Neural progenitor cell (in vitro differentiated cells): ENCODE measurements at regions not wholly inside any gene's neighbourhood (a gene's known extent, or its start where the extent isn't known, plus 50 kb on each side); places are given as distances from the start of the nearest gene placed in this dataset.

Experiments
- DNase-seq: peaks from one replicate; pipeline ENCODE4 v3.0.0-alpha.2; 2016; ENCODE audit warnings: low spot score
- H2AFZ ChIP-seq: fragments of 200-600 bp; sonication (generic); replicated peaks from 2 replicates; pipeline ENCODE4 v1.6.1; 2016; ENCODE audit warnings: antibody characterized with exemption
- H3F3A ChIP-seq: fragments of 200-600 bp; sonication (generic); 2 replicates; pipeline ENCODE4 v1.6.1; 2016; ENCODE audit warnings: antibody characterized with exemption, low read depth
- H3K27ac ChIP-seq: fragments of 200-600 bp; sonication (generic); 2 replicates; pipeline ENCODE4 v1.5.1; 2016; ENCODE audit warnings: mild to moderate bottlenecking
- H3K27me3 ChIP-seq: fragments of 200-600 bp; sonication (generic); 2 replicates; pipeline ENCODE4 v1.6.1; 2016; ENCODE audit warnings: mild to moderate bottlenecking, moderate library complexity
- H3K36me3 ChIP-seq: fragments of 200-600 bp; sonication (generic); 2 replicates; pipeline ENCODE4 v1.5.1; 2016
- H3K4me1 ChIP-seq: fragments of 200-600 bp; sonication (generic); 2 replicates; pipeline ENCODE4 v1.6.1; 2016; ENCODE audit warnings: mixed run types
- H3K4me2 ChIP-seq: fragments of 200-600 bp; sonication (generic); 2 replicates; pipeline ENCODE4 v1.6.1; 2016
- H3K4me3 ChIP-seq: fragments of 200-600 bp; sonication (generic); 2 replicates; pipeline ENCODE4 v1.5.1; 2016
- H3K79me2 ChIP-seq: fragments of 200-600 bp; sonication (generic); 2 replicates; pipeline ENCODE4 v1.6.1; 2016; ENCODE audit warnings: low read depth
- H3K9ac ChIP-seq: fragments of 200-600 bp; sonication (generic); 2 replicates; pipeline ENCODE4 v1.6.1; 2016
- H3K9me3 ChIP-seq: fragments of 200-600 bp; sonication (generic); 2 replicates; pipeline ENCODE4 v1.5.1; 2016; ENCODE audit warnings: low read depth
- H4K20me1 ChIP-seq: fragments of 200-600 bp; sonication (generic); 2 replicates; pipeline ENCODE4 v1.6.1; 2016; ENCODE audit warnings: low read depth
- H3K27ac Mint-ChIP-seq: 3 replicates; pipeline ENCODE4 v1.8.0; 2021; ENCODE audit warnings: mixed read lengths
- H3K27me3 Mint-ChIP-seq: 2 replicates; pipeline ENCODE4 v1.8.0; 2022; ENCODE audit warnings: low read depth, mild to moderate bottlenecking, inconsistent platforms, moderate library complexity, mixed read lengths; ENCODE audit not compliant: insufficient read depth
- H3K36me3 Mint-ChIP-seq: 3 replicates; pipeline ENCODE4 v1.8.0; 2021; ENCODE audit warnings: mixed read lengths
- H3K4me1 Mint-ChIP-seq: 3 replicates; pipeline ENCODE4 v1.8.0; 2021; ENCODE audit warnings: mixed read lengths
- H3K4me3 Mint-ChIP-seq: 3 replicates; pipeline ENCODE4 v1.8.0; 2021; ENCODE audit warnings: mild to moderate bottlenecking, moderate library complexity, mixed read lengths
- H3K9me3 Mint-ChIP-seq: 3 replicates; pipeline ENCODE4 v1.8.0; 2020; ENCODE audit warnings: mixed read lengths
- EZH2 ChIP-seq: fragments of 200-600 bp; sonication (generic); IDR thresholded peaks from 2 replicates; pipeline ENCODE4 v1.6.1; 2017; ENCODE audit warnings: antibody characterized with exemption, mild to moderate bottlenecking, moderate library complexity
- EZH2phosphoT487 ChIP-seq: fragments of 200-600 bp; sonication (generic); IDR thresholded peaks from 2 replicates; pipeline ENCODE4 v1.6.1; 2017; ENCODE audit warnings: antibody characterized with exemption
- TF ChIP-seq, protein P1 (sequence below): fragments of 200-600 bp; sonication (generic); IDR thresholded peaks from 2 replicates; pipeline ENCODE4 v1.5.1; 2017; ENCODE audit warnings: antibody characterized with exemption, mild to moderate bottlenecking

DNA sequence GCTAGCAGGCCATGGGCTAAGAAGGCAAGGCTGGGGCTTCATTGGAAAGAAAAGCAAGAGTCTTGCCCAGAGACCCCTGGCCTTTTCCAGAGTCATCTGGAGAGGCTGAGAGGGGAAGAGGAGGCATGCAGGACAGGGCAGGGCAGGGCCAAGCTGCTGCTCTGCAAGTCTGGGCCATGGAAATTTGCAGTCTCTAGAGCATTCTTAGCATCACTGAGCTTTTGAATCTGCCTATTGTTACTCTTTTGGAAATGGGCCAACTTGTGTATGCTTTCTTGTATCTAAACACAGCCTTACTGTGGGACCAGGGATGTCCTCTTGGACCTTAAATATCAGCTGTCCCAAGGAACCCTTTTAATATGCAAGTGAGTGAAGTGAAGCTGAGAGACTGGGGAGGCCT, 560.5 kb downstream of the MID1IP1 start:
- TF ChIP-seq EZH2 (no peak), EZH2phosphoT487 (no peak)
- TF ChIP-seq, protein P1, sequence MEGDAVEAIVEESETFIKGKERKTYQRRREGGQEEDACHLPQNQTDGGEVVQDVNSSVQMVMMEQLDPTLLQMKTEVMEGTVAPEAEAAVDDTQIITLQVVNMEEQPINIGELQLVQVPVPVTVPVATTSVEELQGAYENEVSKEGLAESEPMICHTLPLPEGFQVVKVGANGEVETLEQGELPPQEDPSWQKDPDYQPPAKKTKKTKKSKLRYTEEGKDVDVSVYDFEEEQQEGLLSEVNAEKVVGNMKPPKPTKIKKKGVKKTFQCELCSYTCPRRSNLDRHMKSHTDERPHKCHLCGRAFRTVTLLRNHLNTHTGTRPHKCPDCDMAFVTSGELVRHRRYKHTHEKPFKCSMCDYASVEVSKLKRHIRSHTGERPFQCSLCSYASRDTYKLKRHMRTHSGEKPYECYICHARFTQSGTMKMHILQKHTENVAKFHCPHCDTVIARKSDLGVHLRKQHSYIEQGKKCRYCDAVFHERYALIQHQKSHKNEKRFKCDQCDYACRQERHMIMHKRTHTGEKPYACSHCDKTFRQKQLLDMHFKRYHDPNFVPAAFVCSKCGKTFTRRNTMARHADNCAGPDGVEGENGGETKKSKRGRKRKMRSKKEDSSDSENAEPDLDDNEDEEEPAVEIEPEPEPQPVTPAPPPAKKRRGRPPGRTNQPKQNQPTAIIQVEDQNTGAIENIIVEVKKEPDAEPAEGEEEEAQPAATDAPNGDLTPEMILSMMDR = no peak
- no peak overlapping the region for H3K9ac ChIP-seq
- Mint-ChIP-seq H3K36me3 (no peaks in the 10 kb centered on the region), H3K27me3 (peaks cover 6% of the 10 kb centered on the region), H3K9me3 (peaks cover 8% of the 10 kb centered on the region), H3K27ac (no peak overlapping the region), H3K4me1 (no peaks in the 10 kb centered on the region), H3K4me3 (no peak overlapping the region)
- H3K79me2 ChIP-seq = no peaks in the 10 kb centered on the region
- no peak overlapping the region for H2AFZ ChIP-seq
- H3K9me3 ChIP-seq = no peaks in the 10 kb centered on the region
- H3F3A ChIP-seq = no peaks in the 10 kb centered on the region
- no peak overlapping the region for H3K27ac ChIP-seq
- H4K20me1 ChIP-seq = no peaks in the 10 kb centered on the region
- no peak for DNase-seq
- no peak overlapping the region for H3K4me2 ChIP-seq
- H3K4me3 ChIP-seq = no peak overlapping the region
- H3K27me3 ChIP-seq = no peaks in the 10 kb centered on the region
- no peaks in the 10 kb centered on the region for H3K4me1 ChIP-seq
- no peaks in the 10 kb centered on the region for H3K36me3 ChIP-seq

DNA sequence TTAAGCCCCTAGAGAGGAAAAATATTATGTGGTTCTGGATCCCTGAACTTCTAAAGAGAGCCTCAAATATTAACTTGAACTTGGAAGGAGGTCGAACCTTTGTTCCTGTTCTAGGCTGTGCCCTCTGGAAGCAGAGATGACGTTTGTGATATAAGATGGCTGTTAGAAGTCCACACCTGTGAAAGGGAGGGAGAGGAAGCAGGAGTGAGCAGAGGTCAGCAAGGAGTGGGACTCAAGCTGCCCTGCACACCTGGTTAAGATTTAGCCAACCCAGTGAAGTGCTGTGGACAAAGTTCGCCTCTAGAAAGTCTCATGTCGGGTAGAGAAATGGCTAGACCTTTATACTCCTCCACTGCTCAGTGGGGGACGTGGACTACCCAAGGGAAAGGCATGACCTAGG, 566.2 kb downstream of the MID1IP1 start:
- no peak overlapping the region for H3K27ac ChIP-seq
- no peaks in the 10 kb centered on the region for H3K9me3 ChIP-seq
- H3K36me3 Mint-ChIP-seq = no peaks in the 10 kb centered on the region
- H3K4me3 Mint-ChIP-seq = no peak overlapping the region
- H3K9me3 Mint-ChIP-seq = peaks cover 12% of the 10 kb centered on the region
- no peaks in the 10 kb centered on the region for H3K27me3 ChIP-seq
- H4K20me1 ChIP-seq = no peaks in the 10 kb centered on the region
- no peak overlapping the region for H3K4me3 ChIP-seq
- TF ChIP-seq EZH2 (no peak), EZH2phosphoT487 (no peak)
- TF ChIP-seq, protein P1 = no peak
- no peak overlapping the region for H3K4me2 ChIP-seq
- no peaks in the 10 kb centered on the region for H3K4me1 Mint-ChIP-seq
- H3K36me3 ChIP-seq = no peaks in the 10 kb centered on the region
- no peak overlapping the region for H3K9ac ChIP-seq
- no peak overlapping the region for H2AFZ ChIP-seq
- H3K4me1 ChIP-seq = no peaks in the 10 kb centered on the region
- peaks cover 3% of the 10 kb centered on the region for H3K27me3 Mint-ChIP-seq
- no peak overlapping the region for H3K27ac Mint-ChIP-seq
- no peak for DNase-seq
- H3F3A ChIP-seq = no peaks in the 10 kb centered on the region
- H3K79me2 ChIP-seq = no peaks in the 10 kb centered on the region

DNA sequence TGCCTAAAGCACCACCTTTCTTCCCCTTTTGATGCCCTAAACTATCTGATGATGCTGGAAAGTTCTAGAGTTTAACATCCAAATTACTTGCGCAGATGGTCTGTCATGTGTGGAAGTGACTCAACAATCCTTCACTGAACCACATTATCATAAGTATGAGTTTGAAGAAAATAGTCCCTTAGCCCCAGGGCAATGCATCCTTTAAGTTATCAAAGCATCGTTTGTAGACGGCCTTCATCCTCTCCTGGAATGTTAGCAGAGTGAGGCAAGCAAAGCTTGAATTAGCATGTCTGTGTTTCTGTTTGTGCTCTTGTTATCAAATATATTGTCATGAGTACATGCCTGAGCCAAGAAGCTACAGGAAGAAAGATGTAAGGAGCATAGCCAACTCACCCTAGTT, 570.9 kb downstream of the MID1IP1 start:
- no peak overlapping the region for H3K27ac Mint-ChIP-seq
- TF ChIP-seq EZH2 (no peak), EZH2phosphoT487 (no peak)
- TF ChIP-seq, protein P1 = no peak
- Histone ChIP-seq H3K9me3 (no peaks in the 10 kb centered on the region), H3K27ac (no peak overlapping the region), H3K4me2 (no peak overlapping the region), H3K36me3 (no peaks in the 10 kb centered on the region), H4K20me1 (no peaks in the 10 kb centered on the region), H3K79me2 (no peaks in the 10 kb centered on the region), H3K27me3 (no peaks in the 10 kb centered on the region), H3F3A (no peaks in the 10 kb centered on the region), H3K4me3 (no peak overlapping the region), H3K4me1 (no peaks in the 10 kb centered on the region), H2AFZ (no peak overlapping the region), H3K9ac (no peak overlapping the region)
- H3K9me3 Mint-ChIP-seq = peaks cover 2% of the 10 kb centered on the region
- H3K4me1 Mint-ChIP-seq = peaks cover 2% of the 10 kb centered on the region
- H3K36me3 Mint-ChIP-seq = no peaks in the 10 kb centered on the region
- H3K4me3 Mint-ChIP-seq = no peak overlapping the region
- DNase-seq = no peak
- H3K27me3 Mint-ChIP-seq = no peaks in the 10 kb centered on the region
